RWPE2 (cell line): ENCODE measurements at regions not wholly inside any gene's neighbourhood (a gene's known extent, or its start where the extent isn't known, plus 50 kb on each side); places are given as distances from the start of the nearest gene placed in this dataset.

Source experiments
- ATAC-seq: fragments of 200-7000 bp; cut with Tn5 transposase; 3 replicates; pipeline ENCODE4 v1.9.1; 2021; ENCODE audit warnings: low read depth
- DNase-seq: peaks from one replicate; pipeline ENCODE4 v3.0.0-alpha.2; 2020; ENCODE audit warnings: low spot score
- H3K27ac ChIP-seq: fragments of 450-650 bp; 2 replicates; pipeline ENCODE4 v1.5.1; 2017; ENCODE audit warnings: mild to moderate bottlenecking; ENCODE audit not compliant: poor library complexity, severe bottlenecking
- H3K27me3 ChIP-seq: fragments of 250-450 bp; sonication (Bioruptor Pico); 2 replicates; pipeline ENCODE4 v1.5.1; 2021; ENCODE audit warnings: mild to moderate bottlenecking, moderate library complexity; ENCODE audit not compliant: insufficient read depth, poor library complexity, severe bottlenecking
- H3K36me3 ChIP-seq: fragments of 250-450 bp; sonication (Bioruptor Pico); 2 replicates; pipeline ENCODE4 v1.5.1; 2020; ENCODE audit warnings: low read depth, mild to moderate bottlenecking, moderate library complexity
- H3K4me1 ChIP-seq: fragments of 250-450 bp; sonication (Bioruptor Pico); 2 replicates; pipeline ENCODE4 v1.5.1; 2021; ENCODE audit warnings: mild to moderate bottlenecking, moderate library complexity; ENCODE audit not compliant: insufficient read depth, poor library complexity, severe bottlenecking
- H3K4me3 ChIP-seq: fragments of 250-450 bp; sonication (Bioruptor Pico); 2 replicates; pipeline ENCODE4 v1.5.1; 2021; ENCODE audit warnings: mild to moderate bottlenecking, moderate library complexity; ENCODE audit not compliant: severe bottlenecking
- H3K9me3 ChIP-seq: fragments of 250-450 bp; sonication (Bioruptor Pico); 2 replicates; pipeline ENCODE4 v1.5.1; 2021; ENCODE audit warnings: mild to moderate bottlenecking, moderate library complexity; ENCODE audit not compliant: severe bottlenecking
- CTCF ChIP-seq: fragments of 450-650 bp; IDR thresholded peaks from one replicate; pipeline ENCODE4 v1.5.1; 2017; ENCODE audit warnings: mild to moderate bottlenecking, moderate library complexity; ENCODE audit not compliant: poor library complexity, severe bottlenecking

GRCh38 chr20:50267041-50267865 lies 76.6 kb downstream of the CEBPB start:
- H3K4me1 ChIP-seq, result peaks cover 12% of the 10 kb centered on the region
- TF ChIP-seq CTCF, result peak; percentile 45
- H3K9me3 ChIP-seq, result no peaks in the 10 kb centered on the region
- H3K4me3 ChIP-seq, result no peak overlapping the region
- ATAC-seq (peak; percentile 74), DNase-seq (peak; percentile 92)
- no peaks in the 10 kb centered on the region for H3K27me3 ChIP-seq
- H3K36me3 ChIP-seq, result no peaks in the 10 kb centered on the region
- H3K27ac ChIP-seq, result no peak overlapping the region

GRCh38 chr20:50267866-50268219 lies 77.2 kb downstream of the CEBPB start:
- no peak; the same call in 1 of the 3 replicates for ATAC-seq
- DNase-seq, result no peak
- no peaks in the 10 kb centered on the region for H3K9me3 ChIP-seq
- H3K4me3 ChIP-seq, result no peak overlapping the region
- no peak overlapping the region for H3K27ac ChIP-seq
- no peaks in the 10 kb centered on the region for H3K36me3 ChIP-seq
- no peak for TF ChIP-seq CTCF
- H3K27me3 ChIP-seq, result no peaks in the 10 kb centered on the region
- H3K4me1 ChIP-seq, result peaks cover 12% of the 10 kb centered on the region

GRCh38 chr20:50269091-50270033 lies 78.7 kb downstream of the CEBPB start:
- peaks cover 12% of the 10 kb centered on the region for H3K4me1 ChIP-seq
- no peaks in the 10 kb centered on the region for H3K36me3 ChIP-seq
- ATAC-seq, result no peak
- H3K27ac ChIP-seq, result no peak overlapping the region
- no peak overlapping the region for H3K4me3 ChIP-seq
- no peaks in the 10 kb centered on the region for H3K9me3 ChIP-seq
- DNase-seq, result peak; percentile 80
- H3K27me3 ChIP-seq, result no peaks in the 10 kb centered on the region
- TF ChIP-seq CTCF, result no peak

DNA sequence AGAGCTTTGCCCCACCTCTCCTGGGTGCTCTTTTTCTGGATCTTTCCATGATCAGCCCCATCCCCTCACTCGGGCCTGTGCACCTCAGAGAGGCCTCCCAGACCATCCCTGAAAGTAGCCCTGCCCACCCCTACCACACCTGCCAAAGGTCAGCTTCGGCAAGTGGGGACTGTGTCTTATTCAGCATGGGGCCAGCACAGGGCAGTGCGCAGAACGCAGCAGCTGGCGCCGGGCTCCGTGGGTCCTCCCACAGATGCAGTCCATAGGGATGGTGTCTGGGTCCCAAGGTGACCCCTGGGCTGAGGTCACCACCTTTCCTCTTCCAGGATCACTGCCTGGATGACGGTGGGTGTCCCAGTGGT lies 79.4 kb downstream of the CEBPB start:
- no peaks in the 10 kb centered on the region for H3K9me3 ChIP-seq
- no peaks in the 10 kb centered on the region for H3K36me3 ChIP-seq
- TF ChIP-seq CTCF, result no peak
- H3K27me3 ChIP-seq, result no peaks in the 10 kb centered on the region
- DNase-seq, result no peak
- no peak overlapping the region for H3K27ac ChIP-seq
- no peak overlapping the region for H3K4me3 ChIP-seq
- ATAC-seq, result no peak
- H3K4me1 ChIP-seq, result peaks cover 12% of the 10 kb centered on the region
